ENCODE measurements at regions not wholly inside any gene's neighbourhood (a gene's known extent, or its start where the extent isn't known, plus 50 kb on each side); places are given as distances from the start of the nearest gene placed in this dataset.

DNA sequence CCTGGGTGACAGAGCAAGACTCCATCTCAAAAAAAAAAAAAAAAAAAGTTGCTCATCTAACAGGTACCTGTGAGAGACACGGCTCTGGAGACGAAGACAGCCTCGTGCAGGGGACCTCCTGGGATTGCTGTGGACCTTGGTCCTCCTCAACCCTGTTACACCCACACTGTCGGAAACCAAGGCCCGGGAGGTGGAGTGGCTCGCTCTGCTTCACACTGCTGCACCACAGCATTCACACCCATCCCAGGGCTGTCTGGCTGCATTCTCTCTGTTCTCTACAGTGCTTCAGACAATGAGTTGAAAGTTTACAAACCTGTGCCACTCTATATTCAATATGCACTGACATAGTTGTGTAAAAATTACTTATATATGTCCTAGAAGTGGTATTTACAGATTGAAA is 101.0 kb upstream of the TNS3 start:
- no peak for DNase-seq (ENCODE audit: low read depth in 1 of 2, low spot score in 1 of 2)
- Histone ChIP-seq H3K4me3 (replicated peaks; ENCODE audit: insufficient read depth, low read length) (no peak overlapping the region), H3K27me3 (ENCODE audit: insufficient read depth, poor library complexity, severe bottlenecking) (no peaks in the 10 kb centered on the region), H3K27ac (replicated peaks) (no peak overlapping the region)
- TF ChIP-seq GABPA (IDR thresholded peaks at IDR 0.05; ENCODE audit: low read depth) = no peak
- no peak for TF ChIP-seq SPI1 (IDR thresholded peaks at IDR 0.05; ENCODE audit: borderline replicate concordance, low read depth)
- TF ChIP-seq, protein P1, sequence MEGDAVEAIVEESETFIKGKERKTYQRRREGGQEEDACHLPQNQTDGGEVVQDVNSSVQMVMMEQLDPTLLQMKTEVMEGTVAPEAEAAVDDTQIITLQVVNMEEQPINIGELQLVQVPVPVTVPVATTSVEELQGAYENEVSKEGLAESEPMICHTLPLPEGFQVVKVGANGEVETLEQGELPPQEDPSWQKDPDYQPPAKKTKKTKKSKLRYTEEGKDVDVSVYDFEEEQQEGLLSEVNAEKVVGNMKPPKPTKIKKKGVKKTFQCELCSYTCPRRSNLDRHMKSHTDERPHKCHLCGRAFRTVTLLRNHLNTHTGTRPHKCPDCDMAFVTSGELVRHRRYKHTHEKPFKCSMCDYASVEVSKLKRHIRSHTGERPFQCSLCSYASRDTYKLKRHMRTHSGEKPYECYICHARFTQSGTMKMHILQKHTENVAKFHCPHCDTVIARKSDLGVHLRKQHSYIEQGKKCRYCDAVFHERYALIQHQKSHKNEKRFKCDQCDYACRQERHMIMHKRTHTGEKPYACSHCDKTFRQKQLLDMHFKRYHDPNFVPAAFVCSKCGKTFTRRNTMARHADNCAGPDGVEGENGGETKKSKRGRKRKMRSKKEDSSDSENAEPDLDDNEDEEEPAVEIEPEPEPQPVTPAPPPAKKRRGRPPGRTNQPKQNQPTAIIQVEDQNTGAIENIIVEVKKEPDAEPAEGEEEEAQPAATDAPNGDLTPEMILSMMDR (IDR thresholded peaks at IDR 0.05; ENCODE audit: insufficient read depth, low read length) = no peak
- TF ChIP-seq, protein P2, sequence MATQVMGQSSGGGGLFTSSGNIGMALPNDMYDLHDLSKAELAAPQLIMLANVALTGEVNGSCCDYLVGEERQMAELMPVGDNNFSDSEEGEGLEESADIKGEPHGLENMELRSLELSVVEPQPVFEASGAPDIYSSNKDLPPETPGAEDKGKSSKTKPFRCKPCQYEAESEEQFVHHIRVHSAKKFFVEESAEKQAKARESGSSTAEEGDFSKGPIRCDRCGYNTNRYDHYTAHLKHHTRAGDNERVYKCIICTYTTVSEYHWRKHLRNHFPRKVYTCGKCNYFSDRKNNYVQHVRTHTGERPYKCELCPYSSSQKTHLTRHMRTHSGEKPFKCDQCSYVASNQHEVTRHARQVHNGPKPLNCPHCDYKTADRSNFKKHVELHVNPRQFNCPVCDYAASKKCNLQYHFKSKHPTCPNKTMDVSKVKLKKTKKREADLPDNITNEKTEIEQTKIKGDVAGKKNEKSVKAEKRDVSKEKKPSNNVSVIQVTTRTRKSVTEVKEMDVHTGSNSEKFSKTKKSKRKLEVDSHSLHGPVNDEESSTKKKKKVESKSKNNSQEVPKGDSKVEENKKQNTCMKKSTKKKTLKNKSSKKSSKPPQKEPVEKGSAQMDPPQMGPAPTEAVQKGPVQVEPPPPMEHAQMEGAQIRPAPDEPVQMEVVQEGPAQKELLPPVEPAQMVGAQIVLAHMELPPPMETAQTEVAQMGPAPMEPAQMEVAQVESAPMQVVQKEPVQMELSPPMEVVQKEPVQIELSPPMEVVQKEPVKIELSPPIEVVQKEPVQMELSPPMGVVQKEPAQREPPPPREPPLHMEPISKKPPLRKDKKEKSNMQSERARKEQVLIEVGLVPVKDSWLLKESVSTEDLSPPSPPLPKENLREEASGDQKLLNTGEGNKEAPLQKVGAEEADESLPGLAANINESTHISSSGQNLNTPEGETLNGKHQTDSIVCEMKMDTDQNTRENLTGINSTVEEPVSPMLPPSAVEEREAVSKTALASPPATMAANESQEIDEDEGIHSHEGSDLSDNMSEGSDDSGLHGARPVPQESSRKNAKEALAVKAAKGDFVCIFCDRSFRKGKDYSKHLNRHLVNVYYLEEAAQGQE (IDR thresholded peaks at IDR 0.05; ENCODE audit: insufficient replicate concordance, low read depth) = no peak
- TF ChIP-seq POLR2AphosphoS5 (IDR thresholded peaks at IDR 0.05; ENCODE audit: low read depth) = no peak

DNA sequence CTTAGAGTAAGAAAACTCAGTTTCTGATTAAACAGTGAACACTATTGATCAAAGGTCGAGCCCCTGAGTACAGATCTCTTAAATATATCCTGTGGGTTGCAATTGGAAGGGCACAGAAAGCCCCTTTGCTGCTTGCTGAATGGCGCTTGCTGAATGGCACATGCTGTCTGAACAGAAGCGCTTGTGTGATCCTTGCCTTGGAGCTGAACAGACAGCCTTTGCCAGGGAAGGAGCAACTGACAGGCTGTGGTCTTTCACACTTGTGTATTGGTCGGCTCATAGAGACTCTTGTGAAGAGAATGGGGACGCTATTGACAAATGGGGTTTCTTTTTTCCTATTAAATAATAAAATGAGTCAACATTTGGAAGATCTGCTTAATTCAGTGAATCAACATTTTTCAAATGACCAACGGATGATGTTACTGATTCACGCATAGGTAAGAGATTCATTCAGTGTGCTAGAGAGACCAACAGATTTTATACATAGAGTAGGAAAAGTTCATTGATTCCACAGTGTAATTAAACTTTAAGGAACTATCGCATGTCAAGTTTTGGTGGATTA is 99.4 kb upstream of the TNS3 start:
- TF ChIP-seq GABPA (IDR thresholded peaks at IDR 0.05; ENCODE audit: low read depth) = no peak
- TF ChIP-seq POLR2AphosphoS5 (IDR thresholded peaks at IDR 0.05; ENCODE audit: low read depth) = no peak
- TF ChIP-seq, protein P1 (IDR thresholded peaks at IDR 0.05; ENCODE audit: insufficient read depth, low read length) = no peak
- TF ChIP-seq, protein P2 (IDR thresholded peaks at IDR 0.05; ENCODE audit: insufficient replicate concordance, low read depth) = no peak
- TF ChIP-seq SPI1 (IDR thresholded peaks at IDR 0.05; ENCODE audit: borderline replicate concordance, low read depth) = no peak
- no peak for DNase-seq (ENCODE audit: low read depth in 1 of 2, low spot score in 1 of 2)
- Histone ChIP-seq H3K4me3 (replicated peaks; ENCODE audit: insufficient read depth, low read length) (no peak overlapping the region), H3K27ac (replicated peaks) (no peak overlapping the region), H3K27me3 (ENCODE audit: insufficient read depth, poor library complexity, severe bottlenecking) (no peaks in the 10 kb centered on the region)

DNA sequence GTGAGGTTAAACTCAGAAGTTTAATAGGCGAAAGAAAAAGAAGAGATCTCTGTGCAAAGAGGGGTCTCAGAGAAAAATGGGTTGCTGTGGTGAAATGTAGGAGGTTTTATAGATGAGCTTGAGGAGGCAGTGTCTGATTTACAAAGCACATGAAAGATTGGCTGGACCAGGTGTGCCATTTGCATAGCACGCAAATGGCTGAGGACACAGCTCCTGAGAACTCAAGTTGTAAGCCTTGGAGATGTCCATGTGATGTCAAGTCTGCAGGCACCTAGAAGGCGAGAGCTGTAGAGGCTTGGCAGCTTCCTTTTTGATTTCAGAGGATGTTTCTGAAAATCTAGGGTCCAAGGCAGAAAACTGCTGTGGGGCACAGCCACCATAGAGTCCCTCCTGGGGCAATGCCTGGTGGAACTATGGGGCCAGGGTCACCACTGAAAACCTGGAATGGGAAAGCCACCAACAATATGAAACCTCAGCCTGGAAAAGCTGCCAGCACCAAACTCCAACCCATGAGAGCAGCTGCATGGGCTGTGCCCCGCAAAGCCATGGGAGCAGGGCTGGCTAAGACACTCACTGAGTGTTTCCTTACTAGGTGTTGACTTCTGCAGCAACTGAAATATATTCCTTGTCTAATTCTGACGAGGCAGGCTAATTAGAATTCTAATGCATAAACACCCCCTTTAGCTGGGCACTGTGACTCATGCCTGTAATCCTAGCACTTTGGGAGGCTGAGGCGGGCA is 96.9 kb upstream of the TNS3 start:
- DNase-seq (ENCODE audit: low read depth in 1 of 2, low spot score in 1 of 2) = no peak
- TF ChIP-seq GABPA (IDR thresholded peaks at IDR 0.05; ENCODE audit: low read depth) = no peak
- TF ChIP-seq, protein P1 (IDR thresholded peaks at IDR 0.05; ENCODE audit: insufficient read depth, low read length) = no peak
- no peak for TF ChIP-seq POLR2AphosphoS5 (IDR thresholded peaks at IDR 0.05; ENCODE audit: low read depth)
- no peak for TF ChIP-seq SPI1 (IDR thresholded peaks at IDR 0.05; ENCODE audit: borderline replicate concordance, low read depth)
- TF ChIP-seq, protein P2 (IDR thresholded peaks at IDR 0.05; ENCODE audit: insufficient replicate concordance, low read depth) = no peak
- Histone ChIP-seq H3K27me3 (ENCODE audit: insufficient read depth, poor library complexity, severe bottlenecking) (no peaks in the 10 kb centered on the region), H3K4me3 (replicated peaks; ENCODE audit: insufficient read depth, low read length) (no peak overlapping the region), H3K27ac (replicated peaks) (no peak overlapping the region)

Measured in HL-60 (cell line).